GM19467 (cell line): ENCODE measurements at regions not wholly inside any gene's neighbourhood (a gene's known extent, or its start where the extent isn't known, plus 50 kb on each side); places are given as distances from the start of the nearest gene placed in this dataset.
"Not testable (repeated sequence)": the region's sequence is repeated elsewhere in the genome, so short reads cannot be mapped to it uniquely, and the experiment has no call there.

Source experiments
- ATAC-seq: cut with Tn5 transposase; IDR thresholded peaks from one replicate; pipeline ENCODE4 v1.9.1; 2021; ENCODE audit warnings: mild to moderate bottlenecking, moderate library complexity; ENCODE audit not compliant: unreplicated experiment

DNA sequence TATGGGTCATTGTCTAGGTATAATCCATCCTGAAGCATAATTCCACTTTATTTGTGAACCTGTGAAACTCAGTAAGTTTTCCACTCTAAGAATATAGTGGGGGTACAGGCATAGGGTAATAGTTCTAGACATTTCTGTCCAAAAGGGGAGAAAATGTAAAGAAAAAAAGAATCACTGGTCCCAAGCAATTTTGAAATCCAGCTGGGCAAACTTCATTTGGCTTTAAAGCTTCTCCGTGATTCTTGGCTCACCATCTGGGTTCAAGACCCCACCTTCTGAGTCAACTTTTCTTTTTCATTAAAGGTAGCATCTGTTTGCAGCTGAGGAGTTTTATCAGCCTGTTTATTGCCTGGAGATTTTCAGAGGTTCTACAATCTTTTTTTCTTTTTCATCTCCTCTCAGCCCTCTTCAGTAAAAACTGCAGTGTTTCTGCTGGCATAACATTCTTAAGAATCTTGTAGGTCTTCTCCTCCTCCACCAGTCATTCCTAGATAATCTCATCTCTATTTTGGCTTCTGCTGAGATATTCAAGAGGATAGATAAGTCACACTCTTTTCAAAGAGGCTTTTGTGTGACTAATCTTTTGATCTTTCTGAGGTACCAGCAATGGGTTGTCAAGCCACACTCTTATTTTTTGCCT is 126.1 kb upstream of the PITX1 start:
- ATAC-seq: no peak

DNA sequence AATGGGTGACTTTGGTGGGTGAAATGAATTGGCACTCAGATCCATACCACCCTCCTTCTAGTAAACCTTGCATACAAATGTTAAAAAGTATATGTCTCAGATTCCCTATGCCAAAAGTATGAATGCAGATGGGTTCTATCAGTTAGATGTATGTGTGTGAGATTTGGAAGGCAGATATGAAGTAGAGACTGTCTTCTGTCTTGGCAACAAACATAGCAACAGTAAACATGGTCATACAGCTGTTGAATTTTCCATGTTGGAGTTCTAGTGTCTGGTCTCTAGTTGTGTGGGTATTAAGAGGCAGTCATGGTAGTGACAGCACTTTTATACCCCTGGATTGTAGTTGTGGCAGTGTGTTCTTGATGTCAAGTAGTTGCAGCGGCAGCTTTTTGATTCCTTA is 125.6 kb upstream of the PITX1 start:
- no peak for ATAC-seq

DNA sequence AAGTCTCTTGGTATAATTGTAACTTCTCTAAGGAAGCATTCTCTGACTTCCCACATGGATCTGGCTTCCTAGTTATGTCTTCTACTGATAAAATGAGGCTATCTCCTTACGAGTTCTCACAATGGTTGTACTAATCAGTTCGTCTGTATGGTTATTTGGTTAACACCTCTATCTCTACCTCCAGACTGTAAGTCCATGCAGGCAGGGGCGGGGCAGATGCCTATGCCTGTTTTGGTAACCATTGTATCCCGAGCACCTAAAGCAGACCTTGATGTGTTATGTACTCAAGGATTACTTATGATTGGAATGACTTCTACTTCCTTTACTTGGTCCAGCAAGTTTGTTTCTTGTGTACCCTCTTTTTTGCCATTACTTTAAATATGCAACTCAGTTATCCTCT is 125.0 kb upstream of the PITX1 start:
- ATAC-seq: no peak

DNA sequence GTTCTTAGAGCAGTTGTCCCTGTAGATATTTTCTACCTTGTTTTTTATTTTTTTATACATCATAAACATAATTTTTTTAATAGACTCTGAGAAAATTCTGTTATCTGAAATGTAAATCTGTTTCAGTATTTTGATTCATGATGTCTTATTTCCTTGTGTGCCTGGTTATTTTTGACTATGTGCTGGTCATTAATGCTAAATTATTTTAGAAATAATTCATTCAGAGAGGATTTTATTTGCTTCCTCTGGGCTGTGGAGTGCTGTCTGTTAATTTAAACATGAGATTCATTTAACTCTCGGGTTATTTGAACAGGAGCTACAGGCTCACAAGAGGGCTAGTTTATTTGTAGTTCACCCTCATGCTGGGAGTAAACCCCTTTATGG is 124.3 kb upstream of the PITX1 start:
- ATAC-seq: no peak

DNA sequence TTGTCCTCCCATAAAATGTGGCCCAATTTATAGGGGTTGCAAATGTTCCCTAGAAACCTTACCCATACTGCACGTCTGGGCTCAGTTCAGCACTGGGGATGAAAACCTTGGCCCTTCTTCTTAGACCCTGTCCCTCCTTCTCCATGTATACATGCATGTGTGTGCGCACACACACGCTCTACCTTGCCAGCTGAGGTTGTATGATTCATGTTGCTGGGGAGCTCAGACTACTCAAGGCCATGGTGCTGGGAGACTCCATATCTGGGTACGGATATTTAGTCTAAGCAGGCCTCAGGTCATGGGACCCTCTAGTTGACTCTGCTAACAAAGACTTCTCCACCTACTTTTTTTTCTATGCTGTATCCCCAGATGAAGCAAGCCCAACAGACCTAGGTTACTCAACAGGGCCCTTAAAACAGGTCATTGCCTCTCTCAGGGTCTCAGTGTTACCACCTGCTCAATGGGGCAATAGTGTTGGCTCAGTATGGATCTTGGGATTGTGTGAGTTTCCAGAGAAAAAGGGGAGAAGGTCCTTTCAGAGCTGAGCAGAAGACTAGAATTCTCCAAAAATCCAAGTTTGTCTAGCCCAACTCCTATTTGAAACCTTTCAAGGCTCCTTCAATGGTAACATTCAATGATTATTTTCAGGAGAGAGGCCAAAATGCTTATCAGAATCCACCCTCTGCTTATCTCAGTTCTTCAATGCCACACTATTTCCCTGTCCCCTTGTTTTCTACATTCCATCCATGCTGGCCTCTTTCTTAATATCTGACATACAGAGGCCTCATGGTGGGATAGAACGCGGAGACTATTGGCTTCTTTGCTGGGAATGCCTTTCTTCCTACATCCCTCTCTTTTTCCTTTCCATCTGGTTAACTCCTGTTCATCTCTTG is 123.6 kb upstream of the PITX1 start:
- ATAC-seq: no peak

DNA sequence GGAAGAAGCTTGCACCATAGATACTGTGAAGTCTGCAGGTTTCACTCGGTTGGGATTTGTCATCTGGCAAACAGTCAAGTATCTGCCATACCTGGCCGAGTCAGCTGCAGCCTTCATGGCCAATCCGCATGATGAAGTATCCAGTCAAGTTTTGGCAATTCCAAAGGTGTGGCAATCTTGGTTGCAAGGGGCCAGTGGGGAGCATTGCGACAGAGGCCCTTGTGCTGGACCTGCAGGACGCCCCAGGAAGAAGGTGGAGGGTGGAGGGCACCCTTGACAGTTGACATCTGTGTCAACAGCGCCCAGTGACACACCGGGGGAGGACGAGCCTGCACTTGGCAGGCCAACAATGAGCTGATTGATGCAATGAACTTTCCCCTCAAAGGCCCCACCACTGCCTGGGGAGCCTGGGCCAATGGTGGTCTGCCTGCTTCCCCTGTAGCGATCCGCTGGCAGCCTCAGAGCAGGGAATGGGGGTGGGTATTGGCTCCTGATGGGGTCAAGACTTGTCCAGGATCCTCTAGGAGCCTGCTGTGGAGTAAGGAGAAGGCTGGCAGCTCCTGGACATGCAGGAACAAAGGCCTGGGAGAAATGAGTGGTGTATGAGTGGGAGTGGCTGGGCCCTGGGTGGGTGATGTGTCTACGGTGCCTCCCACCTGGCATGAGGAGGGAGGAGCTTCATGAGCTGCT is 122.8 kb upstream of the PITX1 start:
- no peak for ATAC-seq

DNA sequence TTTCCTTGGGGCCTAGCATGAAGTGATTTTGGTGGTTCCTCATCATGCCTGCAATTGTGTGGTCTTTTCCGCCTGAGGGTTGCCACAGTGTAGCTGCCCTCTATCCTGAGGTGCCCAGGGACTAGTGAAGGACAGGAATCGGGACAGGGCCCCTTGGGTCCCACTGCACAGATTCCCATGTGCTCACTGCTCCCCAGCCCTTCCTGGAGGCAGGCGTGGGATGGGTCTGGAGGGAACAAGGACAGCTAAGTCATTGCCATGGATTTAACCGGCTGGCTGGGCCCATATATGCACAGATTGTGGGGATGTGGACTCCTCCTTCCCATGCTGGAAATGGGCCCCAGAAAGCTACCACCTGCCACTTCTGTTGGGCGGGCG is 122.3 kb upstream of the PITX1 start:
- ATAC-seq: no peak

DNA sequence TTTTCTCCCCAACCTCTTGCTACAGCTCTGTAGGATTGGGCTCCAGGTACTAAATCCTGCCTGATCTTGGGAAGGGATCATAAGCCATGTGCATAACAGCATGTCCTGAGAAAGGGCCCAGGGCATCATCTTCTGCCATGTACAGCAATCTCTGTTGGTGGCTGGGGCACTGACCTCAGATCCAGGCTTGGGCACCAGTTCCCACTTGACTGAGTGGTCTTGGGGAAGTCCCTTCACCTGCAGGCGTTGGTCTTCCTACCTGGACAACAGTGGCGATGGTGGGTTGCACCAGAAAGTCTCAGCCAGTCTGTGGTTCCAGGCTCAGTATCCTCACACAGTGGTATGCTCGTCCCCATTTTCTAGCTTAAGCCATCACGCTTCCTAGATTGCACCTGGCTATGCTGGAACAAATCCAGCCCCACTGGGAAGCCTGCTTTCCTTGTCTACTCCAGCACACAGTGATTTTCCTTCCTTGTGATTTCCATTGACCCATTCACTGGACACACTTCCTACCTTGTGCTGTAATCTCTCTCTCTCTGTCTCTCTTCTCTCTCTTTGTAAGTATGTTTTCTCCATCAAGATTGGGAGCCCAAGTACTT is 121.7 kb upstream of the PITX1 start:
- ATAC-seq: no peak

DNA sequence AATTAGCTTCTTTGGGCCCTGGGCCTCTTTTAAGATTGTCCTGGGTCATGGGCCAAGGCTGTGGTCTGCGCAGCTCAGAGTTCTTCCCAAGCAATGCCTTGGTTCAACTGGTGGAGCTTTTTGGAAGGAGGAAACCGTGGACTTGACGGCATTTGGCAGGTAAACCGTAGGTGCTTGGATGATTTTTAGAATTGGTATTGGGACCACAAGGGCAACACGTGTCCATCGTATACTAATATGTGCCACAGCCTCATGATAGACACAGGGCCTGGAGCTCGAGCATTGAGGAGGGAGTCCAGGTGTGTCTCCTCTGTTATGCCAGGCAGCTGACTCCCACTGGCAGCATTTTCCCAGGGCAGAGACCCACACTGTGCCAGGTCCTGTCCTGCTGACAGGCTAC is 120.9 kb upstream of the PITX1 start:
- ATAC-seq: no peak

DNA sequence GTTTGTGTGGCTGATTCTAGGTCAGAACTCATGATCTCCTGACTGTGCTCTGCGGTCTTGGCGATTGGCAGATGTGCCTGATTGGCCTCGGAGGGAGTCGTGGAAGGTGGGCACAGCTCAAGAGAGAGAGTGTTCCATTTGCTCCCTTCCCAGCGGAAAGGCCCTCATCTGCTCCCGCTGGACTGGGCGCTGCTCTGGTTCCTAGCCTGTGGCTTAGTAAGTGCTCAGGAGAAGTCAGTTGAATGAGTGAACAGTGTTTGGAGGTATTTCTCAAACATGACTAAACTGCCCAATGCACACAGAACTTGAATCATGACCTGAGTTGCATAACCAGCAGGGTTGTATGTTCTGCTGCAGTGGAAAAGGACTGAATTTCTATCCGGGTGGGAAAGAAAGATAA is 120.2 kb upstream of the PITX1 start:
- ATAC-seq: no peak

DNA sequence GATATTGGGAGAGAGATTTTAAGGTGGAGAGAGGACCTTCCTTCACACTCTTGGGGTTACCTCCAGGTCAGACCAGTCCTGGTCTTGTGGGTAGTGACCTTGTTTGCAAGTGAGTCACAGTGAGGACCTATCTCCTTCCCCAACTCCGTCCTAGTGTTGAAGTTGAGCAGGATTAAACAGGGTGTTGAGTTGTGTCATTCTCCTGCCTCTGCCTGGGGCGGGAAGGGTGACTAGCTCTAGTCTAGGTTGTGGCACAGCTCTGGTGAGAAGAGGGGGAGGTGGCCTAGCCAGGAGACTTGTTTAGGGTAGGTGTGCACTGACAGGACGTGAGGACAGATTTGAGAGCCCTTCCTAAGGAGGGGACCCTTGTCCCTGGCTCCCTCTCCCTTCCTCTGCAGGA is 119.6 kb upstream of the PITX1 start:
- no peak for ATAC-seq

DNA sequence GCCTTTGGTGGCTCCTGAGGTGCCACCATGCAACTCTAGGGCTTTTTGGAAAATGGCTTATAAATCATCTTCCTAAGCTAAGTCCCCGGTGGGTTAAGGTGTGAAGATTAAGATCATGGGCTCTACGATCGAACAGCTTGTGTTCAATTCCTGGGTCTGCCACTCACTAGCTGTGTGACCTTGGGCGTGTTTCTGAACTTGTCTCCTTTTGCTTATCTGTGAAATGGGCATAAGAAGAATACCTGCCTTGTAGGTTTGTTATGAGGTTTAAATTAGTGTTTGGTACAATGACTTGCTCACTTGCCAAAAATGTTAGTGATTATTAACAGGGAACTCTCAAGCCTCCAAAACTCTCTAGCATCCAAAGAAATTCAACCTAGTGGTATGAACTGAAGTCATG is 119.2 kb upstream of the PITX1 start:
- ATAC-seq: no peak

DNA sequence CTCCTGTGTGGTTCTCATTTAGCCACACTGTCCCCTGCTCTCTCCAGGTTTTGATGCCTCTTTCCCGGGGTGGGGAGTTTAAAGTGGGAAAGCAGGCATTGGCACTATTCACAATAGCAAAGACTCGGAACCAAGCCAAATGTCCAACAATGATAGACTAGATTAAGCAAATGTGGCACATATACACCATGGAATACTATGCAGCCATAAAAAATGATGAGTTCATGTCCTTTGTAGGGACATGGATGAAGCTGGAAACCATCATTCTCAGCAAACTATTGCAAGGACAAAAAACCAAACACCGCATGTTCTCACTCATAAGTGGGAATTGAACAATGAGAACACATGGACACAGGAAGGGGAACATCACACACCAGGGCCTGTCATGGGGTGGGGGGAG is 117.6 kb upstream of the PITX1 start:
- not testable (repeated sequence) for ATAC-seq

DNA sequence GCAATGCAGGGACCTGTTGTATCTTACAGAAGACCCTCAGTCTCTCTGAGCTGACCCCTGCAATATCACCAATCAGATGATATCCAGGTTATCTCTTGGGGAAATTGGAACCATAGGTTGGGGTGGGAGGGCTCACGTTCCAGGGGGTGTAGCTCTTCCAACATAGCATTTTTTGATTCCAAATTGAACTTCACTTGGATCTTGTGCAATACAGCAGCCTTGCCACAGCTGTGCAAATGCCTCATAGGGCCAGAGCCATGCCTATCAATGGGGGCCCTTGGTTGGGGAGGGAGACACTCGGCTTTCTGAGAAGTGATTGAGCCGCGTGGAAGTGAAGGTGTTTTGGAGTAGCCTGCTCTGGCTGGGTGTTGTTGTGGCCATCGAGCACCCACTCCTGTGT is 117.2 kb upstream of the PITX1 start:
- ATAC-seq: no peak

DNA sequence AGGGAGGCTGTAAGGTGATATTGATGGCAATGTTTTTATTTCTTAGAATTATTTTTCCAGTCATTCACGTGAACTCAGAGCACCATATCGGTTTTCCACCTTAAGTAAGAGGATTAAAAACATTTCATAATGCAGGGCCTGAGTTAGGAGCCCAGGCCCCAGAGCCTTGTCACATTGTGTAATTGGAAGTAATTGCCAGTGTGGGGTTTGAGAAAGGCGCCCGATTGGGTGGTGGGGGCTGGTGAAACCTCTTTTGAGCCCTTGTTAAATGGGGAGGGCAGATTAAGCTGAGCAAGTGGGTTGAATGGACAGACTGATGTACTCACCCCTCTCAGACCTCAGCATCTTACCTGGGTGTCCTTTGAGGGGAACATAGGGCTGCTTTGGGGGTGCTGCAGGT is 116.7 kb upstream of the PITX1 start:
- no peak for ATAC-seq

DNA sequence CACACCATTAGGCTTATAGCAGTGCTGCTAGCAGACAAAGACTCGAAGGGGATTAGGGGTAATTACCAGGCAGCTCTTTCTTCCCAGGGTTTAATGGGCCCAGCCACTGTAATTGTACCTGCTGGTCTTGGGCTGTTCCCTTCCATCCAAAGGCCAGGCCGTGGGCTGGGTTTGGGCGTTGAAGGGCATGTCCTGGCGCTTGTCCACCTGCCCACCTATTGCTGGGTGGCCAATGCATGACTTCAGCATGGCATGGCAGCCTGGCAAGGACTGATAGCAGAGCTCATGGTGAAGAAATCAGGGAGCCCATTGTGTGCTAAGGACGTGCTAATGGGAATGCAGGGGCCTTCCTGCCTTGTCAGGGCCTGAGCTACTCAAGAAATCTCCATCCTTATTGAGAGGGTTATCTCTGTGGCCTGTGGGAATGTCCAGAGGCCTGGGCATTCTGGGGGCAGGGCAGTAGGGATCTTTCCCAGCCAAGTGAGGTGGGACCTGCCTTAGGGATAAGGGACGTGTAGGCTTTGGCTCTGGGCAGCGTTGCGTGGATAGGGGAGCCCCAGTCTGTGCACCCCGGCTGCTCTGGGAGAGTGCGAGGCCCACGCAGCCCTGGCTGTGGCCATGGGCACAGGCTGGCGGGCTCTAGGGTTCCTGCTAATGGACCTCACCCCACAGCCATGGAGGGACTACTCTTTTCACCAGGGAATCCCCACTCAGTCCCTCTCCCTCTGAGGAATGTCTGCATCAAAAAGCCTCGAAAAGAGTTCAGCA is 116.1 kb upstream of the PITX1 start:
- ATAC-seq: no peak

DNA sequence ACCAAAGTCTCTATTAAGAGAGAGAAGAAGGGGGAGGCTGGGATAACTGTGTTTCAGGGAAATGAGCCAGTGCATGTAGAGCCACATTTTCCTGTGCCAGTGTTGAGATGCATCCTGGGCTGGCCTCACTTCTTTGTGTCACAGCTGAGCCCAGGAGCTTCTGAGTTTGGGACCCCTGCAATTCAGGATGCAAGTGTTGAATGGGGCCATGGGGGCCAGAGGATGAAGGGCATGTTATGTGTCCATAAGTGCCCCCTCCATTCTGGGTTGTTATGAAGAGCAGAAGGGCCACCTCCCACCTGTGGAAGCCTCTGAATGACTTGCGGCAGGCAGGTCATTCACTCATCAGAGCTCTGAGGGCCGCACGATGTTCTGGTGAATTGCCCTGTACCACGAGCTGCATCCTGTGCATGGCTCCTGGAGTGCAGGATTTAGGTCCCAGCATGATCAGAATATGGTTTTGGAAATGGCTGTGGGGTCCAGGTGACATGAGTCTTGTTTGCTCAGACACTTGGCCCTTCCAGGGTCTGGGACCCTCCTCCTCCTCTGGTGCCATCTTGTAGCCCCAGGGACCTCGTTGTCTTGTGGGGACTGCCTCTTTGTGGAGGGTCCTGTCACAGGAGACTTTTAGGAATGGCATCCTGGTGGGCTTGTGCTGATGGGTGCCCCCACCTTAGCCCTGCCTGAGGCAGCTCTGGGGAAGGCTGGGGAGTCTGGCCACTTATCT is 115.4 kb upstream of the PITX1 start:
- no peak for ATAC-seq

DNA sequence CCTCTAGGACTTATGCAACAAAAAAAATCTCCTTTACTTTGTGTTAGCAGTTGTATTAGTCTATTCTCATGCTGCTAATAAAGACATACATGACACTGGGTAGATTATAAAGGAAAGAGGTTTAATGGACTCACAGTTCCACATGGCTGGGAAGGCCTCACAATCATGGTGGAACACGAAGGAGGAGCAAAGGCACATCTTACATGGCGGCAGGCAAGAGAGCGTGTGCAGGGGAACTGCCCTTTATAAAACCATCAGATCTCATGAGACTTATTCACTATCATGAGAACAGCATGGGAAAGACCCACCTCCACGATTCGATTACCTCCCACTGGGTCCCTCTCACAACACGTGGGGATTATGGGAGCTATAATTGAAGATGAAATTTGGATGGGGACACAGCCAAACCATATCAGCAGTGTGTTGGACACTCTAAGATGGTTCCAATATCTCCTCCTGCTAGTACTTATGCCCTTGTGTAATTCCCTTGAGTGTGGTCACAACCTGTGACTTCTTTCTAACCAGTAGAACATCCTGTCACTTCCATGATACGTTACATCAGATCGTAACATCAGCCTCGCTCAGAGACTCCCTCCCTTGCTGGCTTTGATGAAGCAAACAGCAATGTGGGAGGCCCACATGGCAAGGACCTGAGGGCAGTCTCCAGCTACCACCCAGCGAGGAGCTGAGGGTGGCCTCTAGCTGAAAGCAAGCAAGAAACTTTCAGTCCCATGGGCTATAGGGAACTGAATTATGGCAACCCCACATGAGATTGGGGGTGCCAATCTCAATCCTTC is 113.5 kb upstream of the PITX1 start:
- ATAC-seq: no peak

DNA sequence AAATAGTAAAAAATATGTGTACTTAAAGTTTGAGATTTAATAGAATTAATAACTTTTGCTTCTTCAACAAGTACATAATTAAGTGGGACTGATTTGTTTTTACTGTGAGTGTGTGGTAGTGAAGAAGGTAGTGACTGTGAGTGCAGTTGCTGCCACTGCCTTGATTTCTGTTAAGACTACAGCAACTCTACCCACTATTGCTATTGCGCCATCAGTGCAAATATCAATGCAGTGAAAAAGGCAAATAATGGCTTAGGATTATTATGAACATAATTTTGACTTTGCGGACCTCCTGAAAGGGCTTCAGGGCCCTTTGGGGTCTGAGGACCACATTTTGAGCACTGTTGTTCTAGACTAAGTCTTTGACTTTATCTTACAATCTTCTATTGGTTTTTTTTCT is 112.0 kb upstream of the PITX1 start:
- ATAC-seq: no peak
